GM19452 (cell line): ENCODE measurements at regions not wholly inside any gene's neighbourhood (a gene's known extent, or its start where the extent isn't known, plus 50 kb on each side); places are given as distances from the start of the nearest gene placed in this dataset.

Experiments used
- ATAC-seq: cut with Tn5 transposase; IDR thresholded peaks from one replicate; pipeline ENCODE4 v1.9.1; 2021; ENCODE audit not compliant: unreplicated experiment

GRCh38 chr7:19448091-19448490 is 260.7 kb downstream of the POLR1F start:
- no peak for ATAC-seq

- ATAC-seq: no peak
Measured at GRCh38 chr7:19442016-19442785, 266.6 kb downstream of the POLR1F start.

GRCh38 chr7:19439517-19439916 is 269.3 kb downstream of the POLR1F start:
- ATAC-seq: no peak

GRCh38 chr7:19437446-19437845 is 271.4 kb downstream of the POLR1F start:
- no peak for ATAC-seq

GRCh38 chr7:19427944-19428343 is 280.9 kb downstream of the POLR1F start:
- ATAC-seq: no peak

GRCh38 chr7:19421861-19422260 is 276.6 kb upstream of the FERD3L start:
- no peak for ATAC-seq

GRCh38 chr7:19417231-19417630 is 272.0 kb upstream of the FERD3L start:
- ATAC-seq: no peak

GRCh38 chr7:19415123-19415522 is 269.9 kb upstream of the FERD3L start:
- ATAC-seq: no peak

- ATAC-seq: no peak
Measured at GRCh38 chr7:19413443-19413965, 268.3 kb upstream of the FERD3L start.

GRCh38 chr7:19410691-19411090 is 265.5 kb upstream of the FERD3L start:
- no peak for ATAC-seq

- no peak for ATAC-seq
Measured at GRCh38 chr7:19410106-19410505, 264.9 kb upstream of the FERD3L start.

GRCh38 chr7:19408706-19409220 is 263.5 kb upstream of the FERD3L start:
- no peak for ATAC-seq

GRCh38 chr7:19407270-19407669 is 262.0 kb upstream of the FERD3L start:
- no peak for ATAC-seq

GRCh38 chr7:19405541-19405940 is 260.3 kb upstream of the FERD3L start:
- no peak for ATAC-seq

GRCh38 chr7:19404912-19405329 is 259.7 kb upstream of the FERD3L start:
- no peak for ATAC-seq

GRCh38 chr7:19403691-19404090 is 258.5 kb upstream of the FERD3L start:
- ATAC-seq: no peak

GRCh38 chr7:19401461-19401860 is 256.2 kb upstream of the FERD3L start:
- ATAC-seq: no peak

GRCh38 chr7:19400758-19401254 is 255.6 kb upstream of the FERD3L start:
- no peak for ATAC-seq

GRCh38 chr7:19397911-19398310 is 252.7 kb upstream of the FERD3L start:
- ATAC-seq: peak; percentile 56

GRCh38 chr7:19392246-19392645 is 247.0 kb upstream of the FERD3L start:
- no peak for ATAC-seq

- no peak for ATAC-seq
Measured at GRCh38 chr7:19390795-19391194, 245.6 kb upstream of the FERD3L start.

- ATAC-seq: no peak
Measured at GRCh38 chr7:19381321-19381720, 236.1 kb upstream of the FERD3L start.
